ENCODE measurements at regions not wholly inside any gene's neighbourhood (a gene's known extent, or its start where the extent isn't known, plus 50 kb on each side); places are given as distances from the start of the nearest gene placed in this dataset.

DNA sequence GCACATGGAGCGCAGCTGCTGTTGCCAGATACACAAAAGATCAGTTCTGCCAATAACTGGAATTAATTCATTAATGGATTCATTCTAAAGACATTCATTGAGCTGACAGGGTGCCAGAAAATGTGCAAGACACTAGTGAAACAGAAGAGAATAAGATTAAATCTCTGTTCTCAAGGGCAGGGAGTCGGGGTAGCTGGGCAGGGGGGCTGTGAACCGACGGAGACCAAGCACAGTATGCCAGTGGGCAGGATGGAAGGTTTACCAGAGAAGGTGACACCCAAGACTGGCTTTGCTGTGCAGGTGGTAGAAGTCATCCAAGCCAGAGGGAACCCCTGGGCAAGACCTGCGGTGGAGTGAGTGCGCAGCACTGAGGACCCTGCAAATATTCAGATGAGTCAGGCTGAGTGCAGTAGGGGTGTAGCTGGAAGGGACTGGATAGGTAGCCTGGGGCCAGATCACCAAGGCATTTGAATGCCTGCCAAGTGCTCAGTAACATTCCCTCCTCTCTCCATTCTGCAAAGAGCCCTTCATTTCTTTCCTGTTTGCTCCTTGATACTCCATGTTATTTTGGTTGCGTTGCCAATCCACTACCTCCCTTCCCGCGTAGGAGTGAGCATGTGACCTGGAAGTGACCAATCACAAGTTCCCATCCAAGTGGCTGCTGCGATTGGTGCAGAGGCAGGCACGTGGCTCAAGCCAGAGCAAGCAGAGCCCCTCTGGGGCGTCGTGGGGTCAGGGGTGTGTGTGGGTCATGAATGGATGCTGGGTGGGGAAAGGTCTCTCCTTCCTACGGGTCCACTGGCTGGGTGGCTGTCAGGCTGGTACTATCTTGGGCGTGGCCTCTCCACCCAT lies 413.1 kb downstream of the PTPRU start:
- peaks cover 10% of the 10 kb centered on the region for H3K4me1 ChIP-seq (ENCODE audit: control insufficient read depth, extremely low read depth, insufficient read depth, low read length)
- H3K79me2 ChIP-seq (ENCODE audit: control insufficient read depth, insufficient read depth, low read length): no peaks in the 10 kb centered on the region
- no peak overlapping the region for H2AFZ ChIP-seq (ENCODE audit: control insufficient read depth, low read length)
- H3K4me2 ChIP-seq (ENCODE audit: control insufficient read depth, extremely low read depth, insufficient read depth, low read depth, low read length): peak overlapping the region; percentile 25
- TF ChIP-seq EZH2 (IDR thresholded peaks at IDR 0.05; ENCODE audit: low read length): no peak
- TF ChIP-seq, protein P1, sequence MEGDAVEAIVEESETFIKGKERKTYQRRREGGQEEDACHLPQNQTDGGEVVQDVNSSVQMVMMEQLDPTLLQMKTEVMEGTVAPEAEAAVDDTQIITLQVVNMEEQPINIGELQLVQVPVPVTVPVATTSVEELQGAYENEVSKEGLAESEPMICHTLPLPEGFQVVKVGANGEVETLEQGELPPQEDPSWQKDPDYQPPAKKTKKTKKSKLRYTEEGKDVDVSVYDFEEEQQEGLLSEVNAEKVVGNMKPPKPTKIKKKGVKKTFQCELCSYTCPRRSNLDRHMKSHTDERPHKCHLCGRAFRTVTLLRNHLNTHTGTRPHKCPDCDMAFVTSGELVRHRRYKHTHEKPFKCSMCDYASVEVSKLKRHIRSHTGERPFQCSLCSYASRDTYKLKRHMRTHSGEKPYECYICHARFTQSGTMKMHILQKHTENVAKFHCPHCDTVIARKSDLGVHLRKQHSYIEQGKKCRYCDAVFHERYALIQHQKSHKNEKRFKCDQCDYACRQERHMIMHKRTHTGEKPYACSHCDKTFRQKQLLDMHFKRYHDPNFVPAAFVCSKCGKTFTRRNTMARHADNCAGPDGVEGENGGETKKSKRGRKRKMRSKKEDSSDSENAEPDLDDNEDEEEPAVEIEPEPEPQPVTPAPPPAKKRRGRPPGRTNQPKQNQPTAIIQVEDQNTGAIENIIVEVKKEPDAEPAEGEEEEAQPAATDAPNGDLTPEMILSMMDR (optimal IDR thresholded peaks at IDR 0.05 in 1 of 3, IDR thresholded peaks at IDR 0.05 in 1 of 3, conservative IDR thresholded peaks at IDR 0.05 in 1 of 3; ENCODE audit: extremely low read depth in 1 of 3, insufficient read depth in 2 of 3, low read length in 3 of 3): no peak
- no peaks in the 10 kb centered on the region for H3K9me3 ChIP-seq (ENCODE audit: control insufficient read depth, low read depth, low read length)
- no peak overlapping the region for H3K4me3 ChIP-seq (ENCODE audit: control insufficient read depth in 2 of 3, extremely low read depth in 1 of 3, insufficient read depth in 2 of 3, low read depth in 1 of 3, low read length in 3 of 3)
- H3K36me3 ChIP-seq (ENCODE audit: control insufficient read depth in 2 of 2, extremely low read depth in 1 of 2, insufficient read depth in 2 of 2, low read length in 2 of 2): no peaks in the 10 kb centered on the region
- DNase-seq (ENCODE audit: low read depth, low spot score) (no peak), FAIRE-seq (peak; percentile 91)
- H3K27me3 ChIP-seq (ENCODE audit: control insufficient read depth, extremely low read depth, insufficient read depth, low read length): peaks cover 3% of the 10 kb centered on the region
- dilution Hi-C loops (cut with MboI; ENCODE audit: extremely low pct_ligation_motif_present, low sequenced_read_pairs): no loop called here
- no peaks in the 10 kb centered on the region for H4K20me1 ChIP-seq (ENCODE audit: control insufficient read depth, extremely low read depth, insufficient read depth, low read length)
- H3K9me1 ChIP-seq (ENCODE audit: control insufficient read depth, extremely low read depth, insufficient read depth, low read length): no peaks in the 10 kb centered on the region
- H3K27ac ChIP-seq (ENCODE audit: control insufficient read depth, insufficient read depth, low read length): no peak overlapping the region
- H3K9ac ChIP-seq (ENCODE audit: control insufficient read depth, extremely low read depth, insufficient read depth, low read length): no peak overlapping the region

DNA sequence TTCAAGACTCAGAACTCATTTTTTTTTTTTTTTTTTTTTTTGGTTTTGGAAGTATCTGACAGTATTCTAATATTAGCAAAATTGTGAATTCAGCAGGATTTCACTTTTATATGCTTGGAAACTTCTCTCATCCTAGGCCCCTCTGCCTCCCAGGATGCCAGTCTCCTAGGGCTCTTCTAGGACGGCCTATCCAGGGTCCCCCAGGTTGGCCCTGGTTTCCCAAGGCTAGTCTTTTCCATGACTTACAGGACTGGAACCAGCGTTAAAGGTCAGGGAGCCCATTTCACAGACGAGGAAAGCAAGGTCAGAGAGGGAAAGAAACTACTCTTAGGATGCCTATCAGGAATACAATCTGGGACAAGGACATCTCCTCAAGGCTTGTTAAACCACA lies 412.5 kb downstream of the PTPRU start:
- Histone ChIP-seq H3K79me2 (ENCODE audit: control insufficient read depth, insufficient read depth, low read length) (no peaks in the 10 kb centered on the region), H3K9me1 (ENCODE audit: control insufficient read depth, extremely low read depth, insufficient read depth, low read length) (no peaks in the 10 kb centered on the region), H3K4me3 (ENCODE audit: control insufficient read depth in 2 of 3, extremely low read depth in 1 of 3, insufficient read depth in 2 of 3, low read depth in 1 of 3, low read length in 3 of 3) (no peak overlapping the region), H2AFZ (ENCODE audit: control insufficient read depth, low read length) (no peak overlapping the region), H3K9me3 (ENCODE audit: control insufficient read depth, low read depth, low read length) (no peaks in the 10 kb centered on the region), H3K4me2 (ENCODE audit: control insufficient read depth, extremely low read depth, insufficient read depth, low read depth, low read length) (no peak overlapping the region), H3K27me3 (ENCODE audit: control insufficient read depth, extremely low read depth, insufficient read depth, low read length) (peaks cover 1% of the 10 kb centered on the region), H4K20me1 (ENCODE audit: control insufficient read depth, extremely low read depth, insufficient read depth, low read length) (no peaks in the 10 kb centered on the region), H3K4me1 (ENCODE audit: control insufficient read depth, extremely low read depth, insufficient read depth, low read length) (peaks cover 10% of the 10 kb centered on the region), H3K9ac (ENCODE audit: control insufficient read depth, extremely low read depth, insufficient read depth, low read length) (no peak overlapping the region), H3K27ac (ENCODE audit: control insufficient read depth, insufficient read depth, low read length) (no peak overlapping the region), H3K36me3 (ENCODE audit: control insufficient read depth in 2 of 2, extremely low read depth in 1 of 2, insufficient read depth in 2 of 2, low read length in 2 of 2) (no peaks in the 10 kb centered on the region)
- TF ChIP-seq, protein P1 (optimal IDR thresholded peaks at IDR 0.05 in 1 of 3, IDR thresholded peaks at IDR 0.05 in 1 of 3, conservative IDR thresholded peaks at IDR 0.05 in 1 of 3; ENCODE audit: extremely low read depth in 1 of 3, insufficient read depth in 2 of 3, low read length in 3 of 3): no peak
- no peak for TF ChIP-seq EZH2 (IDR thresholded peaks at IDR 0.05; ENCODE audit: low read length)
- DNase-seq (ENCODE audit: low read depth, low spot score) (no peak), FAIRE-seq (no peak)
- dilution Hi-C loops (cut with MboI; ENCODE audit: extremely low pct_ligation_motif_present, low sequenced_read_pairs): no loop called here

Measured in keratinocyte (primary cell).